GM12878 (cell line): ENCODE measurements at regions not wholly inside any gene's neighbourhood (a gene's known extent, or its start where the extent isn't known, plus 50 kb on each side); places are given as distances from the start of the nearest gene placed in this dataset.

Experiments
- ATAC-seq: fragments of 200-7000 bp; cut with Tn5 transposase; 3 replicates; pipeline ENCODE4 v1.9.1; 2020; ENCODE audit warnings: mild to moderate bottlenecking, moderate library complexity
- BruUV-seq: library from RNA; stranded (reverse); fragments of 400-500 nt; replicated peaks from 2 replicates; lab custom pipeline; 2021; lab: Mats Ljungman, UMichigan
- CTCF ChIA-PET: fragments of 300-600 bp; sonication (Branson Sonifier 250); formaldehyde crosslinking; extraction: SDS; loops from one replicate; lab custom pipeline; 2021; ENCODE audit warnings: inconsistent platforms; lab: Yijun Ruan, JAX
- POLR2A ChIA-PET: fragments of 350-600 bp; formaldehyde crosslinking; extraction: SDS; loops from one replicate; lab custom pipeline; 2021; ENCODE audit warnings: inconsistent platforms; lab: Charles Lee
- RAD21 ChIA-PET: fragments of 300-600 bp; sonication (Branson Sonifier 250); formaldehyde crosslinking; loops from one replicate; lab custom pipeline; 2023; ENCODE audit warnings: antibody characterized with exemption; ENCODE audit not compliant: unreplicated experiment; lab: Charles Lee
- SMC1A ChIA-PET: fragments of 300-600 bp; sonication (Branson Sonifier 250); formaldehyde crosslinking; loops from one replicate; lab custom pipeline; 2023; ENCODE audit not compliant: unreplicated experiment, uncharacterized antibody; lab: Charles Lee
- DNase-seq: peaks from one replicate; pipeline ENCODE4 v3.0.0-alpha.2; 2011; ENCODE audit warnings: low read depth, low spot score
- FAIRE-seq: peaks from 3 replicates; lab custom pipeline; 2011; peaks lifted over from hg19 to GRCh38; lab: Jason Lieb, UNC
- H2AFZ ChIP-seq: 2 replicates; pipeline ENCODE4 v1.6.0; 2011; ENCODE audit warnings: low read depth, low read length, control low read depth; ENCODE audit not compliant: control insufficient read depth
- H3K27ac ChIP-seq: 2 replicates; pipeline ENCODE4 v1.5.1; 2011; ENCODE audit warnings: control low read depth; ENCODE audit not compliant: control insufficient read depth, insufficient read depth
- H3K27me3 ChIP-seq, 2 experiments: replicated peaks in 1 of 2; 2 replicates each; pipeline versions ENCODE4 v1.6.0 to v1.6.1; 2011; ENCODE audit warnings: low read length in 1 of 2; ENCODE audit not compliant: control insufficient read depth in 2 of 2, insufficient read depth in 2 of 2
- H3K36me3 ChIP-seq, 2 experiments: 2 replicates each; pipeline ENCODE4 v1.5.1; 2011; ENCODE audit warnings: low read length in 1 of 2; ENCODE audit not compliant: control insufficient read depth in 2 of 2, insufficient read depth in 2 of 2
- H3K4me1 ChIP-seq: 2 replicates; pipeline ENCODE4 v1.6.1; 2011; ENCODE audit warnings: mild to moderate bottlenecking, low read length, moderate library complexity, mixed read lengths; ENCODE audit not compliant: control insufficient read depth, insufficient read depth
- H3K4me2 ChIP-seq: 2 replicates; pipeline ENCODE4 v1.6.0; 2011; ENCODE audit warnings: control low read depth; ENCODE audit not compliant: control insufficient read depth, insufficient read depth
- H3K4me3 ChIP-seq: fragments of 200-600 bp; sonication (generic); 2 replicates; pipeline ENCODE4 v1.5.1; 2016
- H3K79me2 ChIP-seq: 2 replicates; pipeline ENCODE4 v1.6.0; 2011; ENCODE audit warnings: low read length; ENCODE audit not compliant: control insufficient read depth, insufficient read depth
- H3K9ac ChIP-seq: 2 replicates; pipeline ENCODE4 v1.8.0; 2011; ENCODE audit warnings: low read length, control low read depth, mixed read lengths; ENCODE audit not compliant: control insufficient read depth, insufficient read depth
- H3K9me3 ChIP-seq: replicated peaks from 3 replicates; pipeline ENCODE4 v1.5.1; 2011; ENCODE audit warnings: mild to moderate bottlenecking, low read length; ENCODE audit not compliant: control insufficient read depth, insufficient read depth
- H4K20me1 ChIP-seq: 2 replicates; pipeline ENCODE4 v1.6.0; 2011; ENCODE audit not compliant: control insufficient read depth, insufficient read depth
- BACH1 ChIP-seq: fragments of 450-650 bp; IDR thresholded peaks from 2 replicates; pipeline ENCODE4 v1.6.1; 2017; ENCODE audit warnings: mild to moderate bottlenecking, borderline replicate concordance
- BRCA1 ChIP-seq: IDR thresholded peaks from 2 replicates; pipeline ENCODE4 v1.6.1; 2011; ENCODE audit warnings: low read depth, low read length, improper control_type of control experiment
- CREM ChIP-seq: IDR thresholded peaks from 2 replicates; pipeline ENCODE4 v1.6.1; 2014; ENCODE audit warnings: antibody characterized with exemption, low read depth
- FOS ChIP-seq: IDR thresholded peaks from 3 replicates; pipeline ENCODE4 v1.6.1; 2011; ENCODE audit warnings: borderline replicate concordance; ENCODE audit not compliant: insufficient read length; ENCODE audit errors: extremely low read depth
- FOXM1 ChIP-seq: IDR thresholded peaks from 2 replicates; pipeline ENCODE4 v1.6.1; 2012; ENCODE audit warnings: low read depth, mild to moderate bottlenecking, inconsistent platforms, low read length, moderate library complexity
- GABPA ChIP-seq: IDR thresholded peaks from 2 replicates; pipeline ENCODE4 v1.6.1; 2014; ENCODE audit warnings: antibody characterized with exemption, low read depth, mild to moderate bottlenecking, inconsistent platforms
- KDM1A ChIP-seq: fragments of 200-600 bp; sonication (generic); IDR thresholded peaks from 2 replicates; pipeline ENCODE4 v1.6.1; 2016; ENCODE audit warnings: borderline replicate concordance
- MTA2 ChIP-seq: fragments of 450-650 bp; IDR thresholded peaks from 2 replicates; pipeline ENCODE4 v1.6.1; 2016; ENCODE audit warnings: low read depth, mild to moderate bottlenecking, moderate library complexity
- NFIC ChIP-seq: IDR thresholded peaks from 2 replicates; pipeline ENCODE4 v1.6.1; 2012; ENCODE audit warnings: low read depth, mild to moderate bottlenecking, inconsistent platforms, low read length, moderate library complexity
- NFYA ChIP-seq: IDR thresholded peaks from 2 replicates; pipeline ENCODE4 v1.6.1; 2011; ENCODE audit warnings: low read depth, mild to moderate bottlenecking, low read length, improper control_type of control experiment, borderline replicate concordance
- NFYB ChIP-seq: IDR thresholded peaks from 2 replicates; pipeline ENCODE4 v1.6.1; 2011; ENCODE audit warnings: low read depth, mild to moderate bottlenecking, low read length, improper control_type of control experiment, moderate library complexity; ENCODE audit not compliant: insufficient read depth
- PAX5 ChIP-seq: IDR thresholded peaks from 2 replicates; pipeline ENCODE4 v1.6.1; 2011; ENCODE audit warnings: low read depth, low read length, borderline replicate concordance
- RUNX3 ChIP-seq: IDR thresholded peaks from 2 replicates; pipeline ENCODE4 v1.6.1; 2012; ENCODE audit warnings: low read length, inconsistent platforms
- SMC3 ChIP-seq: IDR thresholded peaks from 2 replicates; pipeline ENCODE4 v1.6.1; 2011; ENCODE audit warnings: low read length, improper control_type of control experiment, borderline replicate concordance
- SREBF1 ChIP-seq: IDR thresholded peaks from 2 replicates; pipeline ENCODE4 v1.6.1; 2012; ENCODE audit warnings: mild to moderate bottlenecking, low read length
- ZZZ3 ChIP-seq: IDR thresholded peaks from 2 replicates; pipeline ENCODE4 v1.6.1; 2011; ENCODE audit warnings: low read depth; ENCODE audit not compliant: control insufficient read depth, insufficient read length
- WGBS: methylation state at CpG from one replicate; pipeline ENCODE4 v1.1.6; 2016; ENCODE audit warnings: low lambda C conversion rate; ENCODE audit not compliant: insufficient replicate concordance, insufficient coverage; ENCODE audit errors: missing lambda C conversion rate; 5-methylcytosine and 5-hydroxymethylcytosine counted together
- in situ Hi-C: fragments of 300-500 bp; cut with MboI; formaldehyde crosslinking; loops from 9 replicates; pipeline ENCODE4 v1.14.3; 2018; ENCODE audit warnings: mixed read lengths
- intact Hi-C: fragments of 100-400 bp; cut with micrococcal nuclease; formaldehyde crosslinking; loops from one replicate; pipeline ENCODE4 v1.14.2; 2022; ENCODE audit not compliant: unreplicated experiment
- TF ChIP-seq, protein P1 (sequence below): IDR thresholded peaks from 2 replicates; pipeline ENCODE4 v1.6.1; 2012; ENCODE audit warnings: low read depth, low read length, improper control_type of control experiment
- TF ChIP-seq, protein P2 (sequence below): fragments of 450-650 bp; IDR thresholded peaks from 2 replicates; pipeline ENCODE4 v1.6.1; 2018; ENCODE audit warnings: borderline replicate concordance, mild to moderate bottlenecking; ENCODE audit not compliant: partially characterized antibody
- TF ChIP-seq, protein P3 (sequence below): IDR thresholded peaks from 2 replicates; pipeline ENCODE4 v1.6.1; 2012; ENCODE audit warnings: low read length, inconsistent platforms
- TF ChIP-seq, protein P4 (sequence below): IDR thresholded peaks from 2 replicates; pipeline ENCODE4 v1.6.1; 2011; ENCODE audit warnings: borderline replicate concordance, low read depth, mild to moderate bottlenecking, moderate library complexity, mixed read lengths, low read length; ENCODE audit not compliant: insufficient read depth; ENCODE audit errors: extremely low read length

DNA sequence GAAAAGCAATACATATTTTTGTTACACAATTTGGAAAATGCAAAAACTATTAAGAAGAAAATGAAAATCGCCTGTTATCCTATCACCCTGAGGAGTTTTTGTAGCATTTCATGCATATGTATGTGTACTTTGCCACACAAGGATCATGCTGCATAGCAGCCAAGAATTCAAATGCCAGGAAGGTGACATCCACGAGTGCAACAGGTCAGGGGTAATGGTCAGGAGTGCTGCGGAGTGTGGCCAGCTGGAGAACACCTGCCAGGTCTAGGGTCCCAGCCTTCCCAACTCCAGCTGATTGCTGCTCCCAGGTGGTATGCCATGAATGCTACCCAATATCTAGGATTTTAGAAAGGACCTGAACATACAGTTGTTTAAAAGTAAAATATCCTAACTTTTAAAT is 617.1 kb downstream of the PRELID2 start (continued):
- TF ChIP-seq, protein P1, sequence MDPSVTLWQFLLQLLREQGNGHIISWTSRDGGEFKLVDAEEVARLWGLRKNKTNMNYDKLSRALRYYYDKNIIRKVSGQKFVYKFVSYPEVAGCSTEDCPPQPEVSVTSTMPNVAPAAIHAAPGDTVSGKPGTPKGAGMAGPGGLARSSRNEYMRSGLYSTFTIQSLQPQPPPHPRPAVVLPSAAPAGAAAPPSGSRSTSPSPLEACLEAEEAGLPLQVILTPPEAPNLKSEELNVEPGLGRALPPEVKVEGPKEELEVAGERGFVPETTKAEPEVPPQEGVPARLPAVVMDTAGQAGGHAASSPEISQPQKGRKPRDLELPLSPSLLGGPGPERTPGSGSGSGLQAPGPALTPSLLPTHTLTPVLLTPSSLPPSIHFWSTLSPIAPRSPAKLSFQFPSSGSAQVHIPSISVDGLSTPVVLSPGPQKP: no peak
- TF ChIP-seq BACH1 (no peak), SMC3 (no peak), FOXM1 (no peak)

DNA sequence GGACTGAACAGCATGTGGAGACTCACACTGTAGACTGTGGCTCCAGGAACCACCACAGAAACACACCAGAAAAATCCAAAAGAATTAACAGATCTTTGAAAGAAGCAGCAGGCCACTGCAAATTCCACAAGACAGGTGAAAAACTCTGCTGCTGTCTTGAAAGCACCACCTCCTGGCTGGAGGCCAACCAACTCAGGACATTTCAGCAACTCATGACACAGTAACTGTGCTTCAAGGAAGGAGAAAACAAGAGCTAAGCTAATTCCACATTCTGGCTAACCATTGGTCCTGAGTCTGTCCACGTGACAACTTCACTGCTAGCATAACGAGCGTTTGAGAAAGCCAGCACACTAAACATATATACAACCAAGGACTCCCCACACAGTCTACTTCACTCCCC is 625.1 kb downstream of the PRELID2 start:
- WGBS: 0% methylated on average over 3 of the region's 3 CpGs
- H3K79me2 ChIP-seq: no peaks in the 10 kb centered on the region
- POLR2A ChIA-PET: no interaction called here
- H3K27ac ChIP-seq: no peak overlapping the region
- no peaks in the 10 kb centered on the region for H4K20me1 ChIP-seq
- H3K36me3 ChIP-seq: no peaks in the 10 kb centered on the region
- TF ChIP-seq, protein P2, sequence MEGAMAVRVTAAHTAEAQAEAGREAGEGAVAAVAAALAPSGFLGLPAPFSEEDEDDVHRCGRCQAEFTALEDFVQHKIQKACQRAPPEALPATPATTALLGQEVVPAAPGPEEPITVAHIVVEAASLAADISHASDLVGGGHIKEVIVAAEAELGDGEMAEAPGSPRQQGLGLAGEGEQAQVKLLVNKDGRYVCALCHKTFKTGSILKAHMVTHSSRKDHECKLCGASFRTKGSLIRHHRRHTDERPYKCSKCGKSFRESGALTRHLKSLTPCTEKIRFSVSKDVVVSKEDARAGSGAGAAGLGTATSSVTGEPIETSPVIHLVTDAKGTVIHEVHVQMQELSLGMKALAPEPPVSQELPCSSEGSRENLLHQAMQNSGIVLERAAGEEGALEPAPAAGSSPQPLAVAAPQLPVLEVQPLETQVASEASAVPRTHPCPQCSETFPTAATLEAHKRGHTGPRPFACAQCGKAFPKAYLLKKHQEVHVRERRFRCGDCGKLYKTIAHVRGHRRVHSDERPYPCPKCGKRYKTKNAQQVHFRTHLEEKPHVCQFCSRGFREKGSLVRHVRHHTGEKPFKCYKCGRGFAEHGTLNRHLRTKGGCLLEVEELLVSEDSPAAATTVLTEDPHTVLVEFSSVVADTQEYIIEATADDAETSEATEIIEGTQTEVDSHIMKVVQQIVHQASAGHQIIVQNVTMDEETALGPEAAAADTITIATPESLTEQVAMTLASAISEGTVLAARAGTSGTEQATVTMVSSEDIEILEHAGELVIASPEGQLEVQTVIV: no peak
- no peak for TF ChIP-seq NFIC
- no peak for TF ChIP-seq NFYA
- TF ChIP-seq RUNX3: no peak
- no peak for TF ChIP-seq BRCA1
- TF ChIP-seq KDM1A: no peak
- TF ChIP-seq SREBF1: no peak
- TF ChIP-seq, protein P3, sequence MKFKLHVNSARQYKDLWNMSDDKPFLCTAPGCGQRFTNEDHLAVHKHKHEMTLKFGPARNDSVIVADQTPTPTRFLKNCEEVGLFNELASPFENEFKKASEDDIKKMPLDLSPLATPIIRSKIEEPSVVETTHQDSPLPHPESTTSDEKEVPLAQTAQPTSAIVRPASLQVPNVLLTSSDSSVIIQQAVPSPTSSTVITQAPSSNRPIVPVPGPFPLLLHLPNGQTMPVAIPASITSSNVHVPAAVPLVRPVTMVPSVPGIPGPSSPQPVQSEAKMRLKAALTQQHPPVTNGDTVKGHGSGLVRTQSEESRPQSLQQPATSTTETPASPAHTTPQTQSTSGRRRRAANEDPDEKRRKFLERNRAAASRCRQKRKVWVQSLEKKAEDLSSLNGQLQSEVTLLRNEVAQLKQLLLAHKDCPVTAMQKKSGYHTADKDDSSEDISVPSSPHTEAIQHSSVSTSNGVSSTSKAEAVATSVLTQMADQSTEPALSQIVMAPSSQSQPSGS: no peak
- TF ChIP-seq GABPA: no peak
- no peak for TF ChIP-seq FOS
- no peak for TF ChIP-seq NFYB
- TF ChIP-seq ZZZ3: no peak
- no peak for TF ChIP-seq CREM
- TF ChIP-seq PAX5: no peak
- no peak for TF ChIP-seq MTA2
- TF ChIP-seq, protein P4, sequence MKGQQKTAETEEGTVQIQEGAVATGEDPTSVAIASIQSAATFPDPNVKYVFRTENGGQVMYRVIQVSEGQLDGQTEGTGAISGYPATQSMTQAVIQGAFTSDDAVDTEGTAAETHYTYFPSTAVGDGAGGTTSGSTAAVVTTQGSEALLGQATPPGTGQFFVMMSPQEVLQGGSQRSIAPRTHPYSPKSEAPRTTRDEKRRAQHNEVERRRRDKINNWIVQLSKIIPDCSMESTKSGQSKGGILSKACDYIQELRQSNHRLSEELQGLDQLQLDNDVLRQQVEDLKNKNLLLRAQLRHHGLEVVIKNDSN: no peak
- H3K9ac ChIP-seq: no peak overlapping the region
- SMC1A ChIA-PET: interaction anchor here (1.3 kb wide), 1 partner anchor 8 kb away, joined by 3 read pairs; no protein-coding TSS in a partner anchor
- in situ Hi-C loops: no loop called here
- no TSS peak for BruUV-seq
- CTCF ChIA-PET: interaction anchor here (1.8 kb wide), 1 partner anchor 29 kb away, joined by 5 read pairs; no protein-coding TSS in a partner anchor
- no peak for ATAC-seq
- no peaks in the 10 kb centered on the region for H3K9me3 ChIP-seq
- FAIRE-seq: no peak
- no peak overlapping the region for H3K4me3 ChIP-seq
- H3K4me1 ChIP-seq: no peaks in the 10 kb centered on the region
- no peak overlapping the region for H2AFZ ChIP-seq
- intact Hi-C loops: no loop called here
- H3K27me3 ChIP-seq: no peaks in the 10 kb centered on the region
- no peak overlapping the region for H3K4me2 ChIP-seq
- RAD21 ChIA-PET: no interaction called here
- DNase-seq: no peak
